GM23338 (cell line): ENCODE measurements at regions not wholly inside any gene's neighbourhood (a gene's known extent, or its start where the extent isn't known, plus 50 kb on each side); places are given as distances from the start of the nearest gene placed in this dataset.

Experiments used
- ATAC-seq: fragments of 200-7000 bp; cut with Tn5 transposase; 3 replicates; pipeline ENCODE4 v1.9.1; 2020
- DNase-seq: peaks from one replicate; pipeline ENCODE4 v3.0.0-alpha.2; 2015; ENCODE audit warnings: low spot score
- H2AFZ ChIP-seq: fragments of 200-600 bp; sonication (generic); 2 replicates; pipeline ENCODE4 v1.8.0; 2016; ENCODE audit warnings: antibody characterized with exemption, mild to moderate bottlenecking, moderate library complexity
- H3F3A ChIP-seq: fragments of 200-600 bp; sonication (generic); replicated peaks from 2 replicates; pipeline ENCODE4 v1.8.0; 2017; ENCODE audit warnings: antibody characterized with exemption, mixed run types, low read depth
- H3K27ac ChIP-seq: fragments of 200-600 bp; sonication (generic); 2 replicates; pipeline ENCODE4 v1.6.1; 2016; ENCODE audit warnings: low read depth
- H3K27me3 ChIP-seq: fragments of 200-600 bp; sonication (generic); 2 replicates; pipeline ENCODE4 v1.8.0; 2016; ENCODE audit warnings: mild to moderate bottlenecking, mixed run types, moderate library complexity; ENCODE audit not compliant: insufficient read depth
- H3K36me3 ChIP-seq: fragments of 200-600 bp; sonication (generic); 2 replicates; pipeline ENCODE4 v1.8.0; 2016; ENCODE audit warnings: mild to moderate bottlenecking; ENCODE audit not compliant: insufficient read depth
- H3K4me1 ChIP-seq: fragments of 200-600 bp; sonication (generic); 2 replicates; pipeline ENCODE4 v1.8.0; 2016; ENCODE audit warnings: mild to moderate bottlenecking, moderate library complexity; ENCODE audit not compliant: insufficient read depth
- H3K4me2 ChIP-seq: fragments of 200-600 bp; sonication (generic); 2 replicates; pipeline ENCODE4 v1.7.1; 2017; ENCODE audit warnings: mixed run types
- H3K4me3 ChIP-seq: fragments of 200-600 bp; sonication (generic); 2 replicates; pipeline ENCODE4 v1.6.1; 2016; ENCODE audit warnings: mixed run types
- H3K79me2 ChIP-seq: fragments of 200-600 bp; sonication (generic); replicated peaks from 2 replicates; pipeline ENCODE4 v1.8.0; 2017; ENCODE audit warnings: mild to moderate bottlenecking; ENCODE audit not compliant: insufficient read depth
- H3K9me2 ChIP-seq: fragments of 200-600 bp; sonication (generic); 2 replicates; pipeline ENCODE4 v1.8.0; 2017; ENCODE audit not compliant: insufficient read depth
- H4K20me1 ChIP-seq: fragments of 200-600 bp; sonication (generic); replicated peaks from 2 replicates; pipeline ENCODE4 v1.8.0; 2017; ENCODE audit warnings: mild to moderate bottlenecking; ENCODE audit not compliant: insufficient read depth
- H3K27ac Mint-ChIP-seq: 2 replicates; pipeline ENCODE4 v1.8.0; 2020; ENCODE audit warnings: inconsistent platforms, mild to moderate bottlenecking, moderate library complexity, mixed read lengths
- H3K27me3 Mint-ChIP-seq: 3 replicates; pipeline ENCODE4 v1.8.0; 2022; ENCODE audit warnings: low read depth, mild to moderate bottlenecking, moderate library complexity, mixed read lengths, inconsistent platforms; ENCODE audit not compliant: insufficient read depth, poor library complexity
- H3K36me3 Mint-ChIP-seq: 3 replicates; pipeline ENCODE4 v1.8.0; 2021; ENCODE audit warnings: low read depth, mild to moderate bottlenecking, inconsistent platforms, moderate library complexity, mixed read lengths
- H3K4me1 Mint-ChIP-seq: 3 replicates; pipeline ENCODE4 v1.8.0; 2020; ENCODE audit warnings: mild to moderate bottlenecking, inconsistent platforms, mixed read lengths
- H3K4me3 Mint-ChIP-seq: 3 replicates; pipeline ENCODE4 v1.8.0; 2021; ENCODE audit warnings: moderate library complexity, mild to moderate bottlenecking, inconsistent platforms, mixed read lengths
- H3K9me3 Mint-ChIP-seq: 3 replicates; pipeline ENCODE4 v1.8.0; 2020; ENCODE audit warnings: moderate library complexity, mild to moderate bottlenecking, inconsistent platforms, mixed read lengths
- CREB1 ChIP-seq: fragments of 250-450 bp; sonication (Bioruptor Pico); IDR thresholded peaks from 2 replicates; pipeline ENCODE4 v1.5.0; 2020; ENCODE audit warnings: low read depth, mild to moderate bottlenecking, moderate library complexity
- EZH2 ChIP-seq: fragments of 200-600 bp; sonication (generic); IDR thresholded peaks from one replicate; pipeline ENCODE4 v1.8.0; 2017; ENCODE audit warnings: antibody characterized with exemption, mild to moderate bottlenecking, low read depth; ENCODE audit not compliant: unreplicated experiment
- EZH2phosphoT487 ChIP-seq: fragments of 200-600 bp; sonication (generic); IDR thresholded peaks from one replicate; pipeline ENCODE4 v1.8.1; 2018; ENCODE audit warnings: antibody characterized with exemption; ENCODE audit not compliant: unreplicated experiment
- JUNB ChIP-seq: IDR thresholded peaks from one replicate; pipeline ENCODE4 v1.6.1; 2016; ENCODE audit warnings: antibody characterized with exemption; ENCODE audit not compliant: unreplicated experiment
- NANOG ChIP-seq: IDR thresholded peaks from 2 replicates; pipeline ENCODE4 v1.6.1; 2016; ENCODE audit warnings: antibody characterized with exemption, borderline replicate concordance
- POLR2AphosphoS5 ChIP-seq: IDR thresholded peaks from 2 replicates; pipeline ENCODE4 v1.6.1; 2016; ENCODE audit warnings: antibody characterized with exemption, low read depth
- STAT1 ChIP-seq: IDR thresholded peaks from one replicate; pipeline ENCODE4 v1.6.1; 2016; ENCODE audit warnings: antibody characterized with exemption; ENCODE audit not compliant: unreplicated experiment
- ZNF114 ChIP-seq: fragments of 250-450 bp; sonication (Bioruptor Pico); IDR thresholded peaks from 2 replicates; pipeline ENCODE4 v1.5.0; 2020; ENCODE audit warnings: mild to moderate bottlenecking, moderate library complexity
- ZNF331 ChIP-seq: fragments of 250-450 bp; sonication (Bioruptor Pico); IDR thresholded peaks from 2 replicates; pipeline ENCODE4 v1.5.0; 2020; ENCODE audit warnings: low read depth, mild to moderate bottlenecking, moderate library complexity
- TF ChIP-seq, protein P1 (sequence below), 2 experiments: fragments of 200-600 bp in 1 of 2; sonication (generic) in 1 of 2; conservative IDR thresholded peaks; 2 replicates each; pipeline versions ENCODE4 v1.5.1 to v1.6.1; 2016 to 2017; ENCODE audit warnings: antibody characterized with exemption in 2 of 2, low read depth in 2 of 2, mild to moderate bottlenecking in 2 of 2, moderate library complexity in 1 of 2
- TF ChIP-seq, protein P2 (sequence below): IDR thresholded peaks from one replicate; pipeline ENCODE4 v1.6.1; 2018; ENCODE audit warnings: antibody characterized with exemption; ENCODE audit not compliant: unreplicated experiment
- TF ChIP-seq, protein P3 (sequence below): IDR thresholded peaks from 2 replicates; pipeline ENCODE4 v1.6.1; 2016; ENCODE audit warnings: antibody characterized with exemption

DNA sequence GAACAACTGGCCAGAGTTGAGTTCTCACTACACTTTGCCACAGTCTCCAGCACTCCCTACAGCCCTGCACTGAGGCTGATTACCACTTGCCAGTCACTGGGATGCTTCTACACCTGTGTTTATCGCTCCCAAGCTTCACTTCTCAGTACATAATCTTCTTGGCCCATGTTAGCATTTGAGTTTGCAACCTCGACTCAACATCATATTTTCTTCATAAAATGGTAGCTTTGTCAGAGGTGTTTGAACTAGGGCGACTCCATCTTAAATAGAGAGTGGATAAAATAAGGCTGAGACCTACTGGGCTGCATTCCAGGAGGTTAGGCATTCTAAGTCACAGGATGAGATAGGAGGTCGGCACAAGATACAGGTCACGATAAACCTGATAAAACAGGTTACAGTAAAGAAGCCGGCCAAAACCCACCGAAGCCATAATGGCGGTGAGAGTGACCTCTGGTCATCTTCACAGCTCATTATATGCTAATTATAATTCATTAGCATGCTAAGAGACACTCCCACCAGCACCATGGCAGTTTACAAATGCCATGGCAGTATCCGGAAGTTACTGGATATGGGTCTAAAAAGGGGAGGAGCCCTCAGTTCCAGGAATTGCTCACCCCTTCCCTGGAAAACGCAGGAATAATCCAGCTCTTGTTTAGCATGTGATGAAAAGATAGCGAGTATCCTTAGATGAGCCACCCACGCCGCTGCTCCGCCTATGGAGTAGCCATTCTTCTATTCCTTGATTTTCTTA, 105.8 kb upstream of the KLF6 start:
- no peak for ATAC-seq
- Histone ChIP-seq H3K27ac (no peak overlapping the region), H3K4me1 (peaks cover 9% of the 10 kb centered on the region), H3K9me2 (0 out of 2 replicates have a peak, but pooled peaks cover 3% of the 10 kb centered on the region), H3K79me2 (no peaks in the 10 kb centered on the region), H3K4me2 (no peak overlapping the region), H3K4me3 (no peak overlapping the region), H3K27me3 (no peaks in the 10 kb centered on the region), H3K36me3 (no peaks in the 10 kb centered on the region), H4K20me1 (no peaks in the 10 kb centered on the region), H2AFZ (no peak overlapping the region), H3F3A (no peaks in the 10 kb centered on the region)
- H3K4me1 Mint-ChIP-seq, result peaks cover 29% of the 10 kb centered on the region
- H3K27ac Mint-ChIP-seq, result no peak overlapping the region
- DNase-seq, result no peak
- no peak for TF ChIP-seq STAT1
- no peak for TF ChIP-seq CREB1 (CRISPR knock-in tag)
- TF ChIP-seq EZH2, result no peak
- TF ChIP-seq JUNB, result no peak
- no peak for TF ChIP-seq NANOG
- H3K4me3 Mint-ChIP-seq, result no peak overlapping the region
- no peaks in the 10 kb centered on the region for H3K9me3 Mint-ChIP-seq
- peaks cover 7% of the 10 kb centered on the region for H3K27me3 Mint-ChIP-seq
- H3K36me3 Mint-ChIP-seq, result no peaks in the 10 kb centered on the region

DNA sequence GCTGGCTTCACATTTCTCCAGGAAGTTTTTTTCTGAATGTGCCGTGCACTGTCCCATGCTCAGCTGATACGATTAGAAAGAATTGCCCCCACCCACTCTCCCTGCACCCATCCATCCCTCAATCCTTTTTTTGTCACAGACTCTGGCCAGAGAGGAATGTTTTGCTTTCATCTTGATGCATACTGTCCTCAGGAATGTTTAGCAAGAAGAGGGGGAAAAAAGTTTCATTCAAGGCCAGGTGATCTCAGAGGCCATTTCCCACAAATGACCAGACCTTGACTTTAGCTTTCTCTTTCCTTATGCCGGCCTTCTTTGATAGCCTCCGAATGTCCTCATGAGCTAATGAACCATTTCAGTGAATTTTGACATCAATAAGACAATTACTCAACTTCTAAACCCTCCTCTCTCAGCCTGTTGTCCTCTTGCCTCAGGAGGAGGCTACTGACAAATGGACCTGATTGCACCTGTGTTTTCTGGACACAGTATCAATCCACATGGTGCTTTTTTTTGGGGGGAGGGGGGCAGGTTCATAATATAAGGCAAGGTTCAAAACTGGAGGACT, 105.0 kb upstream of the KLF6 start:
- no peak overlapping the region for H3K4me2 ChIP-seq
- Mint-ChIP-seq H3K27me3 (peaks cover 7% of the 10 kb centered on the region), H3K36me3 (no peaks in the 10 kb centered on the region), H3K9me3 (no peaks in the 10 kb centered on the region), H3K27ac (no peak overlapping the region), H3K4me1 (peaks cover 34% of the 10 kb centered on the region), H3K4me3 (no peak overlapping the region)
- no peak overlapping the region for H3K27ac ChIP-seq
- no peak overlapping the region for H3K4me3 ChIP-seq
- peaks cover 9% of the 10 kb centered on the region for H3K4me1 ChIP-seq
- H3K27me3 ChIP-seq, result no peaks in the 10 kb centered on the region
- H3K79me2 ChIP-seq, result no peaks in the 10 kb centered on the region
- H3F3A ChIP-seq, result no peaks in the 10 kb centered on the region
- no peak for ATAC-seq
- no peaks in the 10 kb centered on the region for H3K36me3 ChIP-seq
- no peaks in the 10 kb centered on the region for H4K20me1 ChIP-seq
- H2AFZ ChIP-seq, result no peak overlapping the region
- 0 out of 2 replicates have a peak, but pooled peaks cover 3% of the 10 kb centered on the region for H3K9me2 ChIP-seq
- DNase-seq, result peak; percentile 39
- TF ChIP-seq, protein P1, sequence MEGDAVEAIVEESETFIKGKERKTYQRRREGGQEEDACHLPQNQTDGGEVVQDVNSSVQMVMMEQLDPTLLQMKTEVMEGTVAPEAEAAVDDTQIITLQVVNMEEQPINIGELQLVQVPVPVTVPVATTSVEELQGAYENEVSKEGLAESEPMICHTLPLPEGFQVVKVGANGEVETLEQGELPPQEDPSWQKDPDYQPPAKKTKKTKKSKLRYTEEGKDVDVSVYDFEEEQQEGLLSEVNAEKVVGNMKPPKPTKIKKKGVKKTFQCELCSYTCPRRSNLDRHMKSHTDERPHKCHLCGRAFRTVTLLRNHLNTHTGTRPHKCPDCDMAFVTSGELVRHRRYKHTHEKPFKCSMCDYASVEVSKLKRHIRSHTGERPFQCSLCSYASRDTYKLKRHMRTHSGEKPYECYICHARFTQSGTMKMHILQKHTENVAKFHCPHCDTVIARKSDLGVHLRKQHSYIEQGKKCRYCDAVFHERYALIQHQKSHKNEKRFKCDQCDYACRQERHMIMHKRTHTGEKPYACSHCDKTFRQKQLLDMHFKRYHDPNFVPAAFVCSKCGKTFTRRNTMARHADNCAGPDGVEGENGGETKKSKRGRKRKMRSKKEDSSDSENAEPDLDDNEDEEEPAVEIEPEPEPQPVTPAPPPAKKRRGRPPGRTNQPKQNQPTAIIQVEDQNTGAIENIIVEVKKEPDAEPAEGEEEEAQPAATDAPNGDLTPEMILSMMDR (conservative IDR thresholded peaks at IDR 0.05; ENCODE audit: low read depth in 2 of 2), result no peak
- TF ChIP-seq ZNF114 (CRISPR knock-in tag) (no peak), JUNB (no peak), STAT1 (no peak), EZH2phosphoT487 (no peak), POLR2AphosphoS5 (no peak), CREB1 (CRISPR knock-in tag) (no peak), EZH2 (no peak), ZNF331 (CRISPR knock-in tag) (no peak), NANOG (no peak)
- TF ChIP-seq, protein P2, sequence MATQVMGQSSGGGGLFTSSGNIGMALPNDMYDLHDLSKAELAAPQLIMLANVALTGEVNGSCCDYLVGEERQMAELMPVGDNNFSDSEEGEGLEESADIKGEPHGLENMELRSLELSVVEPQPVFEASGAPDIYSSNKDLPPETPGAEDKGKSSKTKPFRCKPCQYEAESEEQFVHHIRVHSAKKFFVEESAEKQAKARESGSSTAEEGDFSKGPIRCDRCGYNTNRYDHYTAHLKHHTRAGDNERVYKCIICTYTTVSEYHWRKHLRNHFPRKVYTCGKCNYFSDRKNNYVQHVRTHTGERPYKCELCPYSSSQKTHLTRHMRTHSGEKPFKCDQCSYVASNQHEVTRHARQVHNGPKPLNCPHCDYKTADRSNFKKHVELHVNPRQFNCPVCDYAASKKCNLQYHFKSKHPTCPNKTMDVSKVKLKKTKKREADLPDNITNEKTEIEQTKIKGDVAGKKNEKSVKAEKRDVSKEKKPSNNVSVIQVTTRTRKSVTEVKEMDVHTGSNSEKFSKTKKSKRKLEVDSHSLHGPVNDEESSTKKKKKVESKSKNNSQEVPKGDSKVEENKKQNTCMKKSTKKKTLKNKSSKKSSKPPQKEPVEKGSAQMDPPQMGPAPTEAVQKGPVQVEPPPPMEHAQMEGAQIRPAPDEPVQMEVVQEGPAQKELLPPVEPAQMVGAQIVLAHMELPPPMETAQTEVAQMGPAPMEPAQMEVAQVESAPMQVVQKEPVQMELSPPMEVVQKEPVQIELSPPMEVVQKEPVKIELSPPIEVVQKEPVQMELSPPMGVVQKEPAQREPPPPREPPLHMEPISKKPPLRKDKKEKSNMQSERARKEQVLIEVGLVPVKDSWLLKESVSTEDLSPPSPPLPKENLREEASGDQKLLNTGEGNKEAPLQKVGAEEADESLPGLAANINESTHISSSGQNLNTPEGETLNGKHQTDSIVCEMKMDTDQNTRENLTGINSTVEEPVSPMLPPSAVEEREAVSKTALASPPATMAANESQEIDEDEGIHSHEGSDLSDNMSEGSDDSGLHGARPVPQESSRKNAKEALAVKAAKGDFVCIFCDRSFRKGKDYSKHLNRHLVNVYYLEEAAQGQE, result no peak
- TF ChIP-seq, protein P3, sequence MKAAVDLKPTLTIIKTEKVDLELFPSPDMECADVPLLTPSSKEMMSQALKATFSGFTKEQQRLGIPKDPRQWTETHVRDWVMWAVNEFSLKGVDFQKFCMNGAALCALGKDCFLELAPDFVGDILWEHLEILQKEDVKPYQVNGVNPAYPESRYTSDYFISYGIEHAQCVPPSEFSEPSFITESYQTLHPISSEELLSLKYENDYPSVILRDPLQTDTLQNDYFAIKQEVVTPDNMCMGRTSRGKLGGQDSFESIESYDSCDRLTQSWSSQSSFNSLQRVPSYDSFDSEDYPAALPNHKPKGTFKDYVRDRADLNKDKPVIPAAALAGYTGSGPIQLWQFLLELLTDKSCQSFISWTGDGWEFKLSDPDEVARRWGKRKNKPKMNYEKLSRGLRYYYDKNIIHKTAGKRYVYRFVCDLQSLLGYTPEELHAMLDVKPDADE, result no peak
